HPDE6-E6E7 (cell line): ENCODE measurements at regions not wholly inside any gene's neighbourhood (a gene's known extent, or its start where the extent isn't known, plus 50 kb on each side); places are given as distances from the start of the nearest gene placed in this dataset.

ENCODE experiments used
- DNase-seq: peaks from one replicate; pipeline ENCODE4 v3.0.0; 2011; ENCODE audit warnings: missing footprints; ENCODE audit errors: extremely low spot score

GRCh38 chr11:98130117-98130625, 890.6 kb upstream of the CNTN5 start:
- DNase-seq = no peak

DNA sequence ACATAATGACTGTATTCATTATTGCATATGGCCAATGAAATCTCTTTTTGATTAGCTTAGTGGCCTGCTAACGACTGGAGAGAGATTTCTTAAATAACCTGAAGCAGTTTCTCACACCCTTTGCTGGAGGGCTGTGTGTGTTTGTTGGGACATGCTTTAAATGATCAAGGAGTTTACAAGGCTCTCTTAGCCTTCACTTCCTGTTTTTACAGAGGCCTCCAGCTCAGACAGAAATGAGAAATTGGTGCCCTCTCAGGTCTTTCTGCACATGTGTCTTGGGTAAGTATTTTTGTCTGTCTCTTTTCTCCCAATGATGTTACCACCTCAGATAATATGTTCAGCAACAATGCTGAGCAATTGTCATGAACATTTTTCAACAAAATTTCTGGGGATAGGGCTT, 884.4 kb upstream of the CNTN5 start:
- no peak for DNase-seq

GRCh38 chr11:98137437-98137836, 883.3 kb upstream of the CNTN5 start:
- no peak for DNase-seq

DNA sequence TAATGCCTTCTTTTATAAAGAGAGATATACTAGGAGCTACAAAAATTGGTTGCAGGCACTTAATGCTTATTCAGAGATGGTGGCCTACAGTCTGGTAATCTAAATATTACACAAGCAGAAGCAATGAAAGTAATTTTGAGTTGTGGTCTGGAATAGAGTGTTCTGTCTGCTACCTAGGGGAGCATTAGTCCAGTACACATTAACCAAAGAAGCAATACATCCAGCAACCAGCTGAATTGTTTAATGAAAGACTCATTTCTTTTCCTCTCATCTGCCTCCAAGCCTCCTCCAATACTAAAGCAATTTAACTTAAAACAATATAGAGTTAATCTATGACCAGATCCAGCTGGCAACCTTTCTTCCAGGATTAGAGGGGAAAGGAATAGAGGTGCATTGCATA, 877.1 kb upstream of the CNTN5 start:
- no peak for DNase-seq

DNA sequence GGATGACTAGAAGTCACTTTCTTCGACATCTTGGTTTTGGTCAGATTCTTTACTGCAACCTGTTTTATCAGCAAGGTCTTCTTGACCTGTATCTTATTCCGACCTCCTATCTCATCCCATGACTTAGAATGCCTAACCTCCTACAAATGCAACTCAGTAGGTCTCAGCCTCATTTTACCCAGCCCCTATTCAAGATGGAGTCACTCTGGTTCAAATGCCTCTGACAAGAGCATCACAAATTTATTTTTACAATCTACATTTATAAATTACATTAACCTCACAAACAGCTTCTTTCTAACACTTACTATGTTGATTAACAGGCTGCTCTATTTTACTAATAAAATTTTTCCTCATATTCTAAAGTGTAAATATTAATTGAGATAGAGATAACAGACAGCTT, 867.0 kb upstream of the CNTN5 start:
- DNase-seq = no peak

DNA sequence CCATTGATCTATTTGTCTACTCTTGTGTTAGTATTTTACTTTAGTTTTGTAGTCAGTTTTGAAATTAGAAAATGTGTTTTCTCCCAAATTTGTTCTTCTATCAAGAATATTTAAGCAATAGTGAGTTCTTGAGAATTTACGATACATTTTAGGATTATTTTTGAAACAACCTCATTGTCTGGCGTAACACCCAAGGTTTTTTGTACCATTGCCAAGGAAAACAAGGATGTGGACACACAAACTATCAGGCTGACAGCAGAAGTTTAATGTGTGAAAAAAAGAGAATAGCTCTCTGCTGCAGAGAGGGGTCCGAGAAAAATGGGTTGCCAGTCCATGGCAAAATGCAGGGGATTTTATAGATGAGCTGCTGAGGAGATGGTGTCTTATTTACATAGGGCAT, 865.1 kb upstream of the CNTN5 start:
- DNase-seq = no peak

DNA sequence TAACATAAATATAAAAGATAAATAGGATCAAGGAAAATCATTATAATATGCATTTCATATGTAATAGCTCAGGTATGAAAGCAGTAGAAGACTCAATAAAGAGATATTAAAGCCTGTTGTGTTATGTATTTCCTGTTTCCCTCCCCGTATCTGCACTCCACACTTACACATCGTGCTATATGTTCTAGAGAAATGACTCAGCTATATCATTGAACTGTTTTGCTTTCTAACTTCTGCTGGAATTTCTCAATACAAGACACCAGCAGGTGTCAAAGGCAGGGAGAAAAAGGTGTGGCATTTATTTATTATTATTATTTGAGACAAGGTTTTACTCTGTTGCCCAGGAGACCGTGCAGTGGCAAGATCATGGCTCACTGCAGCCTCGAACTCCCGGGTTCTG, 842.8 kb upstream of the CNTN5 start:
- no peak for DNase-seq

GRCh38 chr11:98180511-98180910, 840.2 kb upstream of the CNTN5 start:
- DNase-seq = no peak

GRCh38 chr11:98180921-98181320, 839.8 kb upstream of the CNTN5 start:
- DNase-seq = no peak

DNA sequence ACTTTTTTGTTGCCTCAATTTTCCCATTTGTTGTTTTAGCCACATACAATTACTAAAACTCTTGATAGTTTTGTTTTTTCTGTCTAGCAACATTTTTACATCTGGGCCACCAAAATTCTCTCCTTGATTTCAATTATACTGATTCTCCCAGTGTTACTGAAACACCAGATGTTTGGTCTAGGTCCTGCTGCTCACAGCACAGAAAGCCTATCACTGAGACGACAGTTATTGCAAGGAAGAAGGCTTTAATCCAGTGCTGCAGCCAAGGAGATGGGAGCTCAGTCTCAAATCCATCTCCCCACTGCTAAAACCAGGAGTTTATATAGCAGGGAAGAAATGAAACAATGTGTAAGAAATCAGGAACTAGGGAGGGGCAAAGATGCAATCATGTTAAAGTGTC, 837.7 kb upstream of the CNTN5 start:
- no peak for DNase-seq

GRCh38 chr11:98185245-98185644, 835.5 kb upstream of the CNTN5 start:
- no peak for DNase-seq

DNA sequence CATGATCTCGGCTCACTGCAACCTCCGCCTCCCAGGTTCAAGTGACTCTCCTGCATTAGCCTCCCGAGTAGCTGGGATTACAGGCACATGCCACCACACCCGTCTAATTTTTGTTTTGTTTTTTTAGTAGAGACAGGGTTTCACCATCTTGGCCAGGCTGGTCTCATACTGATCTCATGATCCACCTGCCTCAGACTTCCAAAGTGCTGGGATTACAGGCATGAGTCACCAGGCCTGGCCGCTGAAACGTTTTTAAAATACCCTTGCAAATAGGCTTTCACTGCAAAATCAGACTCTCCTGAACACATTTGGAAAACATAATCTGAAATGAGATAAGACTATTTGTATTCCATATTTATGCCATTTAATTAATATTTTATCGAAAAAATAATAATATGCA, 826.1 kb upstream of the CNTN5 start:
- DNase-seq = no peak

- no peak for DNase-seq
These were observed 825.4 kb upstream of the CNTN5 start for GRCh38 chr11:98195300-98195699.

GRCh38 chr11:98207086-98207485, 813.7 kb upstream of the CNTN5 start:
- DNase-seq = no peak

DNA sequence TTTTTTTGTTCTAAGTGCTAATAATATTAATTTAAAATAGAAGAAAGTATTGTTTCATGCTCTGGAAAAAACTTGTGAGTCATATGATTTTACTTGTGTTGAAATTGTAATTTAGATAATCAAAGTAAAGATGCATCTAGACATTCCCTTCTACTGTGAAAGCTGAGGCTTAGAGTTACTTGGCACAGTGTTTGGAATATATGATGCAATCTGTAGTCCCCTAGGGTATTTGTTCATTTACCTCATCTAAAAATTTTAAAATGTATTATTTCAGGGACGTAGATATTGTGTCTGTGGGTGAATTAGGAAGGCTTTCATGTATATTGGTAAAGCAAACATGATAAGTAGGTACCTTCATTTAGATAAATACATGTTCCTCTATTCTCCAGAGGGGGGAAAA, 793.5 kb upstream of the CNTN5 start:
- DNase-seq = no peak

GRCh38 chr11:98230678-98231077, 790.1 kb upstream of the CNTN5 start:
- DNase-seq = no peak

GRCh38 chr11:98234698-98235097, 786.1 kb upstream of the CNTN5 start:
- no peak for DNase-seq

DNA sequence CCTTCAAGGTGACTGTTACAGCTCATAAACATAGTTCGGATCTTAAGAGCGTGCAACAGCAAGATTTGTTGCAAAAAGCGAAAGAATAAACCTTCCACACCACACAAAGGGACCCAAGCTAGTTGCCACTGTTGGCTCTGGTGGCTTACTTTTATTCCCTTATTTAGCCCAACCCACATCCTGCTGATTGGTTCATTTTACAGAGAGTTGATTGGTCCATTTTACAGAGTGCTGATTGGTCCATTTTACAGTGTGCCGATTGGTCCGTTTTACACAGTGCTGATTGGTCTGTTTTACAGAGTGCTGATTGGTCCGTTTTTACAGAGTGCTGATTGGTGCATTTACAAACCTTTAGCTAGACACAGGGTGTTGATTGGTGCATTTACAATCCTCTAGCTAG, 776.9 kb upstream of the CNTN5 start:
- DNase-seq = no peak

DNA sequence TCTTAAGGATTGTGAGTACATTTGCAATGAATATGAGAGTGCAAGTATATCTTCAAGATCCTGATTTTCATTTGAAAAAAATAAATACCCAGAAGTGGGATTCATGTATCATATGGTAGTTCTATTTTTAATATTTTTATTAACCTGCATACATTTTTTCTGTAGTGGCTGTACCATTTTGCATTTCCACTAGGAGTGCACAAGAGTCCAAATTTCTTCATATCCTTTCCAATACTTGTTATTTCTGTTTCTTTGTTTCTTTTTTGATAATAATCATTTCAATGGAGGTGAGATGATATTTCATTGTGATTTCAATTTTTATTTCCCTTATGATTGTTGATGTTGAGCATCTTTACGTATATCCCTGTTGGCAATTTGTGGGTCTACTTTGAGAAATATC, 759.8 kb upstream of the CNTN5 start:
- no peak for DNase-seq

- DNase-seq = no peak
These were observed 743.4 kb upstream of the CNTN5 start for GRCh38 chr11:98277251-98277912.

DNA sequence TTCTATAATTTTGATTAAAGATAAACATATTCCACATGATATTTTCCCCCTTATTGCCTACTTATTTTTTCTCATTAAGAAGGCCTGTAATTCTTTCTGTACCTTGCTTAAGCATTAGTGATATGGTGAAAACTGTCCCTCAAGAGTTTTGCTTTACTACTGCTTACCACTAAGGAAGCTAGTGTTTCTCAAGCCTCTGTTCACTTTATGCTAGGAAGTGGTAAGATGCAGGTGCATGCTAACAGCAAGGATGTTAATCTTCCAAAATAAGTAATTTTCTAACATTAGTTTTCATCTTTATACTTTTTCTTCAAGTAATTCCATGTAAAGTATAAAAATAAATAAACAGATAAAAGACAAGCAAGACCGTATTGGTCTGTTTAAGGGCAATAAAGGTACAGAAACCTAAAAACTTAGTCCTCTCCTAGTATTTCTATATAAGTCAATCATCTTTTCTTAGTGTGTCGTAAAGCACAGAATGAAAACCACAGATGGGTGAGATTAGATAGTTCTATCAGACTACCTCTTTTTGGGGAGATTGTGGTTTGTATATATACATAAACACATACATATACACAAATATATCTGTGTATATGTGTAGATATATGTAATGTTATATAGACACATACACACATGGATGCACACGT, 731.0 kb upstream of the CNTN5 start:
- DNase-seq = no peak

DNA sequence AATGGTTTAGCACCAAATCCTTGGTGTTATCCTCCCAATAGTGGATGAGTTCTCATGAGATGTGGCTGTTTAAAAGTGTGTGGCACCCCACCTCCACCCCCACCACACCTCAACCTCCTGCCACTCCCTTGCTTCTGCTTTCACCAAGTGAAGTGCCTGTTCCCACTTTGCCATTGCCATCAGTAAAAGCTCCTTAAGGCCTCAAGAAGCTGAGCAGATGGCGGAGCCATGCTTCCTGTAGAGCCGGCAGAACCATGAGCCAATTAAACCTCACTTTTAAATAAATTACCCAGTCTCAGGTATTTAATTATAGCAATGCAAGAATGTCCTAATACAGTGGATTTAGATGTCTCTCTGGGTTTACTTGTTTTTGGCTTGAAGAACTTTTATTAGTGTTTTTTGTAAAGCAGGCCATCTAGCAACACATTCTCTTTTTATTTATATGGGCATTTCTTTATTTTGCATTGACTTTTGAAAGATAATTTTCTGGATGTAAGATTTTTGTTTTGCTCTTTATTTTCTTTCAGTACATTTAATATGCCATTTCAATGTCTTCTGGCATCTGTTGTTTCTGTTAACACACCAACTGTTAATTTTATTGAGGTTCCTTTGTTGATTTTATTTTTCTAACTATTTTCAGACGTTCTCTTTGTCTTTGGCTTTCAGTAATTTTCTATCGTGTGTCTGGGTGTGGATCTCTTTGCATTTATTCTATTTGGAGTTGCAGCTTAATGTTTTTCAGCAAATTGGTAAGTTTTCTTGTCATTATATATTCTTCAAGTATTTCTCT, 724.5 kb upstream of the CNTN5 start:
- DNase-seq = no peak

DNA sequence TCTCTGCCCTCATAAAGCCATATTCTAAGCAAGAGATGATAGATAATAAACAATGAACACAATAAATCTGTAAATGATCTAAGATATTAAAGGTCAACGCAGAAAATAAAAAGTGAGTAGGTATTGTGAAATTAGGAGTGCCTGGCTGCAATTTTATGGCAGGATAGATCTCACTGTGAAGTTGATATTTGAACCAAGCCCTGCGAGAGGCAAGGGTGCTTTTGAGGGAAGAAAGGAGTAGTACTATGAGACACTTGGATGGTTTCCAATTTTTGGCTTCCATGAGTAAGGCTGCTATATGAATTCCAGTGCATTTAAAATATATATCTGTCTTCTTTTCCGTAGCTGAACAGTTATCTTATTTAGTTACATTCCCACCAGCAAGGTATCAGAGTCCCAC, 720.0 kb upstream of the CNTN5 start:
- no peak for DNase-seq
